ENCODE measurements at regions not wholly inside any gene's neighbourhood (a gene's known extent, or its start where the extent isn't known, plus 50 kb on each side); places are given as distances from the start of the nearest gene placed in this dataset.

DNA sequence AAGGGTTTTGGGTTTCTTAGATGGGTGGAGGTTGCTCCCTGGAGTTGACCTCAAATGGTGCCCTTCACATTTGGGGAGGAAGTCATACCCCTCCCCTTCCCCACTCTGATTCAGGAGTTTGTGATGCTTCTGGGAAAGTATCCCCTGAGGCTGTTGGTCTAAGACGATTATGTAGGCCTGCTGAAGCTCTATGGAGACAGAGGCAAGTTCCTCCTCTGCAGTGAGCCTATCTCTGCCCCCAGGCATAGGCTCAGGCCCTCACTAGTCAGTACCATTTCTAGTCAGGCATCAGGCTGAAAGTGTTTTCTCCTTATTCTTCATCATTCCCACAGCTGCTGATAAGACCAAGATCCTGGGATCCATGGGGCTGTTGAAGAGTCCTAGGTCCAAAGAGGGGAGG, 271.6 kb upstream of the NUDT12 start:
- DNase-seq (ENCODE audit: low read depth in 1 of 2, low spot score in 1 of 2), result no peak
- in situ Hi-C loops (cut with HindIII; ENCODE audit: low pct_unique_long_range_greater_than_20kb, low sequenced_read_pairs), result no loop called here
- no peak for TF ChIP-seq JUND (IDR thresholded peaks at IDR 0.05; ENCODE audit: low read depth)

- no peak for TF ChIP-seq JUND (IDR thresholded peaks at IDR 0.05; ENCODE audit: low read depth)
- in situ Hi-C loops (cut with HindIII; ENCODE audit: low pct_unique_long_range_greater_than_20kb, low sequenced_read_pairs), result no loop called here
- DNase-seq (ENCODE audit: low read depth in 1 of 2, low spot score in 1 of 2), result peak in 1 of 2 experiments; percentile 16
Observed at GRCh38 chr5:103829585-103829984, 267.0 kb upstream of the NUDT12 start.

- TF ChIP-seq JUND (IDR thresholded peaks at IDR 0.05; ENCODE audit: low read depth), result no peak
- in situ Hi-C loops (cut with HindIII; ENCODE audit: low pct_unique_long_range_greater_than_20kb, low sequenced_read_pairs), result no loop called here
- no peak for DNase-seq (ENCODE audit: low read depth in 1 of 2, low spot score in 1 of 2)
Observed at GRCh38 chr5:103827976-103828375, 265.4 kb upstream of the NUDT12 start.

GRCh38 chr5:103821361-103821760, 258.8 kb upstream of the NUDT12 start:
- DNase-seq (ENCODE audit: low read depth in 1 of 2, low spot score in 1 of 2), result no peak
- in situ Hi-C loops (cut with HindIII; ENCODE audit: low pct_unique_long_range_greater_than_20kb, low sequenced_read_pairs), result no loop called here
- TF ChIP-seq JUND (IDR thresholded peaks at IDR 0.05; ENCODE audit: low read depth), result no peak

DNA sequence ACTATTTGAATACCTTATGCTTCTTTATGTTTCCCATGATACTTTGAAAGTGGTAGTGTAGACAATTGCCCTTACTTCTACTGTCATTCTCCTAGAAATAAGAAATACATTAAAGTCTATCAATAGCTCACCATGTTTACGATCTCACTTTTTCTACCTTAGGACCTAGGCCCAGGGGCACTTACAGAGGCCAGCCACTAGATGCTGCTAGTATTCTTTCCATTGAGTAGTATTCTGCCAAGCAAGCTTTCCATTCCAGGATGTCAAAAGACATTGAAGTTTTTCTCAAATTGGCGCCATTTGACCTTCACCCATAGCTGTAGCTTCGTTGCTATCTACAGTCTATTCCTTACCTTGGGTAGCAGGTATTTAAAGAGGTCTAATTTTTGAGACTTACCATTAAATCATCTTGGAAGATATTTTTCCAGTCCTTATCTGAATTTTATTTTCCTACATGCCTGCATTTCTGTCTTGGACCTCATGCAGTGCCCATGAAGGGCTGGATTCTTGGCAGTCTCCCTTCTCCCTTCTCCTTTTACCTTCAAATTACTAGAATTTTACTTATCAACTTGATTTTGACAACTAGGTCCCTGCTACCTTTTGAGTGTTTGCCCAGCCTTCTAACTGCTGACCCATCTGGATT, 246.0 kb upstream of the NUDT12 start:
- DNase-seq (ENCODE audit: low read depth in 1 of 2, low spot score in 1 of 2), result peak; percentile 50 to 71
- in situ Hi-C loops (cut with HindIII; ENCODE audit: low pct_unique_long_range_greater_than_20kb, low sequenced_read_pairs), result no loop called here
- TF ChIP-seq JUND (IDR thresholded peaks at IDR 0.05; ENCODE audit: low read depth), result no peak

DNA sequence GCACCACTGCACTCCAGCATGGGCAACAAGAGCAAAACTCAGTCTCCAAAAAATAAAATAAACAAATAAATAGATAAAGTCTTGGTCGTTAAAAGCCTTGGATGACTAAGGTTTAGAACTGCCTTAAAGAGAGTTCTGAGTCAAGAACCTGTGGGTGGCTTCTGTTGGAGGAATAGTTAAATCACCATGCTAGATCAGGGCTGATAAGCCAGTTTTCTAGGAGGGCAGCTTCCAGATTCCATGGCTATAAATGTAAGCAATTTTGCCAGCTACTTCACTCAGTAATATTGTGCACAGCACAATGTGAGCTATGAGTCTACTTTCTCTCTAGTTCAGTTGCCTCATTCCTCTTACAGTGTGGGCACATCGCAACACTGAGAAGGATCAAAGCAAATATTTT, 242.1 kb upstream of the NUDT12 start:
- in situ Hi-C loops (cut with HindIII; ENCODE audit: low pct_unique_long_range_greater_than_20kb, low sequenced_read_pairs), result no loop called here
- DNase-seq (ENCODE audit: low read depth in 1 of 2, low spot score in 1 of 2), result no peak
- TF ChIP-seq JUND (IDR thresholded peaks at IDR 0.05; ENCODE audit: low read depth), result no peak

DNA sequence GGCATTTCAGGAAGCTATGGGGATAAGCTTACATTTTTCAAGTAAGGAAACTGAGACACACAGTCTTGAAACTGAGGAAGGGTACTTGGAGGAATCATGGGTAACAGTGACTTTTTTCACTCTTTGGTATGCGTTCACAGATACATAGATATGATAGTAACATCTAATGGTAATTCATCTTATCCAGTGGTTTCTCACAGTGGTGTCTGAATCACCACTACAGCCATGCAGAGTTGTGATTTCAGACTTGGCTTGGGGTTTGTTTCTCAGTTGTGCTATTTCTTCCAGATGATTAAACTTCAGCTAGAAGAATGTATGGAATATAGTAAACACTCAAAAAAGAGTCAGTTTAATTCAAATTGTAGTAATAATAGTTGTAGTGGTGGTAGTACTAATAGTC, 239.1 kb upstream of the NUDT12 start:
- in situ Hi-C loops (cut with HindIII; ENCODE audit: low pct_unique_long_range_greater_than_20kb, low sequenced_read_pairs), result no loop called here
- DNase-seq (ENCODE audit: low read depth in 1 of 2, low spot score in 1 of 2), result no peak
- TF ChIP-seq JUND (IDR thresholded peaks at IDR 0.05; ENCODE audit: low read depth), result no peak

DNA sequence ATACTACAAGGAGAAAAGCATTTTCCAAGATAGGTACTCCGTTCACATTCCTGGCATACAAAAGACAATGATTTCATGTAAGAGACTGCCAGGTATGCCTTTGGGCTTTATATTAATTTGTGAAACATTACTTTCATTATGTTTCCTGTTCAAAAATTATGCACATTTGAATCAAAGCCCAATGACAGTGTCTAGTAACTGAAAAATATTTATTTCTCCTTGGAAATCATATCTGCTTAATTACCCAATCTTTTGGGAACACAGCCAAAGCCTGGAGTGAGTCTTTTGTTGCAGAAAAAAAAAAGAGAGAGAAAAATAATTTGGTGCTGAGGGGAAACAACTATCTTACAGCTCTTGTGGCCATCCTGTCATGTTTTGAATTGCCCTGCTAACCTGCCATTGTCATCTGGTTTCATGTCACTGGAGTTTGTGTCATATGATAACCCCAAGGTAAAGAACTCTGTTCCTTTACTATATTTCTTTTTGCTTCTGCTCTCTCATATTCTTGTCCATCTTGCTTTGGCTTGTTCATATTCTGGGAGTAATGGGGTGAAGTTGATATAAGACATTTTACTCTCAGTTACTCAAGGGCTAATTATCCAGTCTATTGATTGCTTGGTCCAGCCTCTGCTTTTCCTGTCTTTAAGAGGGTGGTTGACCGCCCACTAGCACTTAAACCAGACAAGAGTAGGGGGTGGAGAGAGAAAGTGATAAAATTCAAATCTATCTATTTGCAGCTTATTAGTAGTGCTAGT, 238.3 kb upstream of the NUDT12 start:
- DNase-seq (ENCODE audit: low read depth in 1 of 2, low spot score in 1 of 2), result no peak
- TF ChIP-seq JUND (IDR thresholded peaks at IDR 0.05; ENCODE audit: low read depth), result no peak
- in situ Hi-C loops (cut with HindIII; ENCODE audit: low pct_unique_long_range_greater_than_20kb, low sequenced_read_pairs), result no loop called here

DNA sequence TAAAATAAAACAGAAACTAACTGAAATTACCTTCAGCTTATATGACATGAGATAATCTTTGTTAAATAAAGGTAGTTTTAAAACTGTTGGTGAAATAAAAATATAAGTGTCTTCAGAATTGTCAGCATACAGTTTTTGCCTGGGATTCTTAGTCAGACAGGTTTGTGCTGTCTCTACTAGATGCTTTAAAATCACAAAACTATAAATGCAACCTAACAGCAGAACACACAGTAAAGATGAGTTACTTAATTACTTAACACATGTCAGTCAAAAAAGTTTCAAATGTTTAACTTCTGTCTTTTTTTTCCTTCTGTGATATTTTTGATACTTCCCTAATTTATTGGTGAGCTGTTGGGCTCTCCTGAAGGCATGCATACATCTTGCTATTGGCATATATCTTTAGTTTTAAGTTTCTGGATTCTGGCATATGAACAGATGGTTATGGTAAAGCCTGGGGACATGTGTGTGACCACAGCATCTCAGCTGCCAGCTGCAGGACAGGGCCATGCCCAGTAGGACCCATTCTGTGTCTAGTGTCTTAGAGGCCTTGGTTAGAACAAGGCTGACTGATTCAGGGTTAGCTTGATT, 231.1 kb upstream of the NUDT12 start:
- DNase-seq (ENCODE audit: low read depth in 1 of 2, low spot score in 1 of 2), result no peak
- no peak for TF ChIP-seq JUND (IDR thresholded peaks at IDR 0.05; ENCODE audit: low read depth)
- in situ Hi-C loops (cut with HindIII; ENCODE audit: low pct_unique_long_range_greater_than_20kb, low sequenced_read_pairs), result no loop called here

- in situ Hi-C loops (cut with HindIII; ENCODE audit: low pct_unique_long_range_greater_than_20kb, low sequenced_read_pairs), result no loop called here
- no peak for TF ChIP-seq JUND (IDR thresholded peaks at IDR 0.05; ENCODE audit: low read depth)
- DNase-seq (ENCODE audit: low read depth in 1 of 2, low spot score in 1 of 2), result no peak
Observed at GRCh38 chr5:103785569-103785968, 223.0 kb upstream of the NUDT12 start.

- no peak for DNase-seq (ENCODE audit: low read depth in 1 of 2, low spot score in 1 of 2)
- no peak for TF ChIP-seq JUND (IDR thresholded peaks at IDR 0.05; ENCODE audit: low read depth)
- in situ Hi-C loops (cut with HindIII; ENCODE audit: low pct_unique_long_range_greater_than_20kb, low sequenced_read_pairs), result no loop called here
Observed at GRCh38 chr5:103783669-103784068, 221.1 kb upstream of the NUDT12 start.

DNA sequence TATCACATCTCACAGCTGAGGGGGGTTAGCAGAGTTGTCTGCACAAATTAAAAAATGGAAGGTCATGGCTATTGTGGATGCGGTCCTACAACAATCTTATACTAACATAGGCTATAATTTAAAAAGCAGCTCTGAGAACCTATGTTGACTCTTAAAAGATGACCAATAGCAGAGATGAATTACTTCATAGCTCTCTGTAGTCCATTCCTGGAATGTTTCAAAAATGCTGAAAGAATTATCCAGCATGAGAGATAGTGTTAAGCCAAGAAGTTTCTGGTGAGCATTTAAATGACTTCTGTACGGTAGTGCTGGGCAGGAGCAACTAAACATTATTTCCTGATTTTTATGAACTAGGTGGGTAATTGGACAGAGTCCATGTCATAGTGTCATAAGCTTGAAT, 218.2 kb upstream of the NUDT12 start:
- in situ Hi-C loops (cut with HindIII; ENCODE audit: low pct_unique_long_range_greater_than_20kb, low sequenced_read_pairs), result no loop called here
- DNase-seq (ENCODE audit: low read depth in 1 of 2, low spot score in 1 of 2), result no peak
- TF ChIP-seq JUND (IDR thresholded peaks at IDR 0.05; ENCODE audit: low read depth), result no peak

DNA sequence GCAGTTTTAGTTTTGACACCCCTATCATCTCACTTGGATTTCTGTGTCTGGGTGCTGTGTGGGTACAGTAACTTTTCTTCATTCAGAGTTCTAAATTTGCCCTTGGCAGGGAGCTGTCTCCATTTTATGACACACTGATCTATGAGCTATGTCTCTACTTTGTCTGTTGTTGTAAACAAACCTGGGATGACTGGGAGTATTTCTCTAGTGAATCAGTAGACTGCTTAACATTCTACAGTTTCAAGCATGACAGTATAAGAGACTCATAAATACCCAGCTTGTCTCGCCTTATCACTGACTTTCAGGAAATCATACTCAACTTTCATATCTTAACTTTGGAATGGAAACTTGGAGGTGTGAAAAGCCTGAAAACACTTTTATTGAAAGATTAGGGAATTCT, 212.1 kb upstream of the NUDT12 start:
- no peak for DNase-seq (ENCODE audit: low read depth in 1 of 2, low spot score in 1 of 2)
- TF ChIP-seq JUND (IDR thresholded peaks at IDR 0.05; ENCODE audit: low read depth), result no peak
- in situ Hi-C loops (cut with HindIII; ENCODE audit: low pct_unique_long_range_greater_than_20kb, low sequenced_read_pairs), result no loop called here
